GM23248 (cell line): ENCODE measurements at regions not wholly inside any gene's neighbourhood (a gene's known extent, or its start where the extent isn't known, plus 50 kb on each side); places are given as distances from the start of the nearest gene placed in this dataset.
"Not testable (repeated sequence)": the region's sequence is repeated elsewhere in the genome, so short reads cannot be mapped to it uniquely, and the experiment has no call there.

Experiments
- EZH2 ChIP-seq: fragments of 200-600 bp; sonication (generic); IDR thresholded peaks from 2 replicates; pipeline ENCODE4 v1.6.1; 2018; ENCODE audit warnings: antibody characterized with exemption, mild to moderate bottlenecking; ENCODE audit not compliant: insufficient read depth, poor library complexity, severe bottlenecking
- EZH2phosphoT487 ChIP-seq: fragments of 200-600 bp; sonication (generic); IDR thresholded peaks from 2 replicates; pipeline ENCODE4 v1.6.1; 2018; ENCODE audit warnings: antibody characterized with exemption, moderate library complexity, mild to moderate bottlenecking, low read depth; ENCODE audit not compliant: insufficient read depth

- not testable (repeated sequence) for TF ChIP-seq EZH2phosphoT487, EZH2
These were observed 146.1 kb upstream of the FOLH1 start for GRCh38 chr11:49354536-49354935.
